Small intestine (tissue), 7 donors: ENCODE measurements at regions not wholly inside any gene's neighbourhood (a gene's known extent, or its start where the extent isn't known, plus 50 kb on each side); places are given as distances from the start of the nearest gene placed in this dataset.
A peak's percentile ranks its signal among the peaks of the same experiment; 100 is the strongest.

Source experiments
- DNase-seq, 2 donors: peaks; one replicate each; pipeline versions ENCODE4 v3.0.0 to v3.0.0-alpha.2; 2013
- FAIRE-seq: peaks from 2 replicates; lab custom pipeline; 2012; peaks lifted over from hg19 to GRCh38; lab: Jason Lieb, UNC
- H3K27ac ChIP-seq, 3 donors: one replicate each; pipeline ENCODE4 v1.5.1; 2013; ENCODE audit warnings: low read length in 2 of 3, mild to moderate bottlenecking in 2 of 3, control low read depth in 1 of 3, inconsistent platforms in 1 of 3, low read depth in 1 of 3, moderate library complexity in 1 of 3
- H3K27me3 ChIP-seq, 3 donors: one replicate each; pipeline ENCODE4 v1.6.1; 2013; ENCODE audit warnings: low read length in 3 of 3, inconsistent platforms in 1 of 3; ENCODE audit not compliant: control insufficient read depth in 3 of 3, insufficient read depth in 3 of 3
- H3K36me3 ChIP-seq, 3 donors: one replicate each; pipeline ENCODE4 v1.6.1; 2013; ENCODE audit warnings: low read length in 3 of 3, inconsistent platforms in 1 of 3, low read depth in 1 of 3, mild to moderate bottlenecking in 1 of 3, moderate library complexity in 1 of 3; ENCODE audit not compliant: control insufficient read depth in 3 of 3, insufficient read depth in 2 of 3
- H3K4me1 ChIP-seq, 3 donors: one replicate each; pipeline ENCODE4 v1.6.1; 2013; ENCODE audit warnings: low read length in 2 of 3, inconsistent platforms in 1 of 3, low read depth in 1 of 3, mild to moderate bottlenecking in 1 of 3, moderate library complexity in 1 of 3; ENCODE audit not compliant: control insufficient read depth in 3 of 3, insufficient read depth in 2 of 3
- H3K4me3 ChIP-seq, 3 donors: one replicate each; pipeline ENCODE4 v1.5.1; 2013; ENCODE audit warnings: low read length in 3 of 3, control low read depth in 1 of 3, inconsistent platforms in 1 of 3, low read depth in 1 of 3, mild to moderate bottlenecking in 1 of 3, moderate library complexity in 1 of 3
- H3K9me3 ChIP-seq, 2 donors: one replicate each; pipeline ENCODE4 v1.6.1; 2013; ENCODE audit warnings: low read depth in 1 of 2, low read length in 1 of 2; ENCODE audit not compliant: control insufficient read depth in 2 of 2, insufficient read depth in 1 of 2
- WGBS, 3 donors: extraction: QIAGEN DNeasy Blood & Tissue Kit; methylation state at CpG; one replicate each; pipeline ENCODE4 v1.1.7; 2013; 5-methylcytosine and 5-hydroxymethylcytosine counted together
- donor health status: healthy with polysubstance abuse.
- donor health status: control.
- donor health status: control.
- donor health status: Bipolar disorder and iron deficiency.
- donor health status: healthy.

DNA sequence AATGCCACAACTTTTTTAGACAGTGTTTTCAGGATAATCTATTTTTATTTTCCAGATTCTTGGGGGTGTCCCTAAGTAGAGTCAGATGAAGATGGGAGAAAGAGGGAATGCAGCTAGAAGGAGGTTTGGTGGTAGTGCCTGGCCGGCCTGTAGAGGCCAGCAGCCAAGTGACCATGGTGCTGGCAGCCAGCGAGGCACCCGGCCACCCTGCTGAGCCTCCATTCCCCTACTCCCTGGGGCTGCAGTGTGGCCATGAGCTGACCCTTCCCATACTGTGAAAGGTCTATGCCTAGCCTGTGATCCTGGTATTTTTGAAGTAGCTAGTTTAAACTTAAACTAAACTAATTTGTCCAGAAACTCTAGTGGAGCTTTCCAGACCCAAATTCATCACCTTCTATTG, 268.6 kb downstream of the CYRIA start:
- H3K4me3 ChIP-seq, result no peak overlapping the region
- H3K27ac ChIP-seq, result no peak overlapping the region
- FAIRE-seq (no peak), DNase-seq (no peak)
- no peaks in the 10 kb centered on the region for H3K36me3 ChIP-seq
- no peaks in the 10 kb centered on the region for H3K27me3 ChIP-seq
- peaks cover 0 to 29% (median 0%) of the 10 kb centered on the region in 3 donors for H3K4me1 ChIP-seq
- WGBS, 3 donors, result 87 to 98% (median 90%) methylated on average over 3 of the region's 3 CpGs
- H3K9me3 ChIP-seq, result peaks cover 0 to 4% of the 10 kb centered on the region in 2 donors

DNA sequence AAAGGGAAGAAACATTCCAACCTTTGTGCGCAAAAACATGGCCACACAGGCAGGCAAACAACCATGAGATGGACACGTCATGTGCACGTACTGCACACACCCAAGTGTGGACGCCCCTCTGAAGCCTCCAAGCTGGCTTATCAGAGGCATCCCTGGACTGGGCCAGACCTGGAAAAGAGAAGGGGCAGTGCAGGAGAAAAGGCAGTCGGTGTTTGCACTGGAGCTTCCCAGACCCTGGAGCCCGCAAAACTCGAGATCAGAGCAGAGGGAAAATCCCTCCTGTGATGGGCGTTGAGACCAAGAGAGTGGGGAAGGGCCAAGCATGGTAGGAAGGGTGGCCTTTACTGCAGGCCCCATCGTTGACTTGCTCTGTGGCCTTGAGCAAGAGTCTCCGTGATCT, 269.5 kb downstream of the CYRIA start:
- Histone ChIP-seq H3K27me3 (no peaks in the 10 kb centered on the region), H3K27ac (no peak overlapping the region), H3K36me3 (no peaks in the 10 kb centered on the region), H3K4me3 (no peak overlapping the region), H3K4me1 (peaks cover 0 to 29% (median 0%) of the 10 kb centered on the region in 3 donors), H3K9me3 (peaks cover 0 to 4% of the 10 kb centered on the region in 2 donors)
- FAIRE-seq (no peak), DNase-seq (no peak)
- WGBS, 3 donors, result 85 to 94% (median 92%) methylated on average over 10 of the region's 10 CpGs

DNA sequence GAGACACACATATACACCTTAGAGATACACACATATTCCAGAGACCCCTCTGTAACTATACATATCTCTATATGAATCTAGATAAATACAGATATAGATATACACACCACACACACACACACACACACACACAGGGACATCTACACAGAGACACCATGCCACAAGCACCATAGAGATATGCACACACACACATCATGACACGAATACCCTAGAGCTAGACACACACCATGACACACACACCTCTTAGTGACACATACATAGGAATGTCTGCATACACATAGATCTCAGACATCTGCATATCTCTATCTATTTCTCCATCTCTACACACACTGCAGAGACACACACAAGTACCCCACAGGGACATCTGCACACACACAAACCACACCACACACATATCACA, 270.0 kb downstream of the CYRIA start:
- no peaks in the 10 kb centered on the region for H3K36me3 ChIP-seq
- no peak for FAIRE-seq
- H3K27ac ChIP-seq, result no peak overlapping the region
- peaks cover 0 to 28% (median 0%) of the 10 kb centered on the region in 3 donors for H3K4me1 ChIP-seq
- H3K4me3 ChIP-seq, result no peak overlapping the region
- H3K27me3 ChIP-seq, result no peaks in the 10 kb centered on the region
- DNase-seq, result no peak
- peaks cover 0 to 4% of the 10 kb centered on the region in 2 donors for H3K9me3 ChIP-seq
- 81 to 93% (median 88%) methylated on average over 1 of the region's 1 CpG for WGBS, 3 donors

DNA sequence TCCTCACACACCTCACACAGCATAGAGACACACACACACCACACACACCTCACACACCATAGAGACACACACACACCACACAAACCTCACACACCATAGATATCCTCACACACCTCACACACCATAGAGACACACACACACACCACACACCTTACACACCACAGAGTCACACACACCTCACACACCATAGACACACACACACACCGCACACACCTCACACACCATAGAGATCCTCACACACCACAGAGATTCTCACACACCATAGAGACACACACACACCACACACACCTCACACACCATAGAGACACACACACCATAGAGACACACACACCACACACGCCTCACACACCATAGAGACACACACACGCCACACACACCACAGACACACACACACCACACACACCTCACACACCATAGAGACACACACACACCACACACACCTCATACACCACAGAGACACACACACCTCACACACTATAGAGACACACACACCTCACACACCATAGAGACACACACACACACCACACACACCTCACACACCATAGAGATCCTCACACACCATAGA, 270.6 kb downstream of the CYRIA start:
- FAIRE-seq, result no peak
- no peak overlapping the region for H3K4me3 ChIP-seq
- no peaks in the 10 kb centered on the region for H3K36me3 ChIP-seq
- no peak for DNase-seq
- peaks cover 0 to 4% of the 10 kb centered on the region in 2 donors for H3K9me3 ChIP-seq
- no peak overlapping the region for H3K27ac ChIP-seq
- 61 to 62% (median 62%) methylated on average over 3 of the region's 3 CpGs for WGBS, 3 donors
- peaks cover 0 to 23% (median 0%) of the 10 kb centered on the region in 3 donors for H3K4me1 ChIP-seq
- no peaks in the 10 kb centered on the region for H3K27me3 ChIP-seq

DNA sequence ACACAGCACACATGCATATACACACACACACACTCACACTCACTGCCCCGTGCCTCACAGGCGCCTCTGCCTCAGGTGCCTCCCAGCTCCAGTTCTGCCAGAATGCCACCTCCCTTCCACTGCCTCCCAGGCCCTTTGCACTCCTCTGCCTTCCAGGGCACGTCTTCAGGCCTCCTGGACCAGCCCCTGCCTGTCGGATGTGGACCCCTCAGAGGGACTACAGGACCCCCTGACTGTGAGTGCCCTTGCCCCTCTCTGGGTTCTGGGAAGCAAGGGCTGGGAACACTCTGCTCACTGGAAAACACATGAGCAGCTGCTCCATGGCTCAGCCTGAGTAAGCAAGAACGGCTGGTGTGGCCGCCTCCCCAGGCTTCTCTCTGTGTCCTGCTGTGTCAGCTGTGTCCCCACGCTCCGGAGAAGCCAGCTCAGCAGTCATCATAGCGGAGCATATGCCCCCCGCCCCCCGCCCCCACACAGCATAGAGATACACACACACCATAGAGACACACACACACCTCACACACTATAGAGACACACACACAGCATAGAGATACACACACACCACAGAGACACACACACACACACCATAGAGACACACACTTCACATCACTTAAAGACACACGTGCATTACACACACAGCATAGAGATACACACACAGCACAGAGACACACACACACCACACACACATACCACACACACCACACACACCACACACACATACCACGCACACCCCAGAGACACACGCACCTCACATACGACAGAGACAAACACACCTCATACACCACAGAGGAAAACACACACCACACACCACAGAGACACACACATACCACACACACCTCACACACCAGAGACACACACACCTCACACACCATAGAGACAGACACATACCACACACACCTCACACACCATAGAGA, 271.3 kb downstream of the CYRIA start:
- Histone ChIP-seq H3K27me3 (no peaks in the 10 kb centered on the region), H3K4me3 (no peak overlapping the region), H3K36me3 (no peaks in the 10 kb centered on the region), H3K4me1 (peaks cover 0 to 21% (median 0%) of the 10 kb centered on the region in 3 donors), H3K9me3 (peaks cover 0 to 4% of the 10 kb centered on the region in 2 donors), H3K27ac (peak overlapping the region in 1 of 3 donors; percentile 25)
- peak; percentile 5 to 57 for DNase-seq
- WGBS, 3 donors, result 45 to 58% (median 47%) methylated on average over 15 of the region's 15 CpGs
- no peak for FAIRE-seq

DNA sequence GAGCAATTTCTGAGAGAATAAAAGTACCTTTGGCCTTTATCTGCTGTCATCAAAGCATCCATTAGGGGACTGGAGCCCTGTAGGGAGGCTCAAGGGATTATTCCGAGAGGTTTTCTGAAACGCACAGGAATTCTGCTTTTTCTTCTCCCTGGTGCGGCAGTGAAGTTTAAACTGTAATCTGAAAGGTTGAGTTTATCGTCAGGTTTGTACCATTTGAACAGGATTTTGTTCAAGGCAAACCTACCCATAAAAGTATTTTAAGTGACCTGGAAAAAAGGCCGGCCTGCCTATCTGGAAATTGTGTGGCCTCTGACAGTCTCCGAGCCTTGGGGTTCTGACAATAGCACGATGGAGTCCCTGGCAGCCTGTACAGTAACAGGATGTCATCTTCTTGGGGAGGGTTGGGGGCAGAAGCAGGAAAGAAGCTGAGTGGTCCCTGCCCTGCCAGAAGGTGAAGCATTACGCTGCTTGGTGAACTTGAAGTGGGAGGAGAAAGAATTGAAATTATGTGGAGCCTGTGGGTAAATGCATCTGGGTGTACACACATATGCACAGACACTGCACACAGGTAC, 272.0 kb downstream of the CYRIA start:
- Histone ChIP-seq H3K27ac (peak overlapping the region in 1 of 3 donors; percentile 25), H3K27me3 (no peaks in the 10 kb centered on the region), H3K4me1 (peaks cover 0 to 19% (median 0%) of the 10 kb centered on the region in 3 donors), H3K36me3 (no peaks in the 10 kb centered on the region), H3K9me3 (peaks cover 0 to 4% of the 10 kb centered on the region in 2 donors), H3K4me3 (no peak overlapping the region)
- 85 to 90% (median 86%) methylated on average over 8 of the region's 8 CpGs for WGBS, 3 donors
- no peak for FAIRE-seq
- DNase-seq, result no peak

DNA sequence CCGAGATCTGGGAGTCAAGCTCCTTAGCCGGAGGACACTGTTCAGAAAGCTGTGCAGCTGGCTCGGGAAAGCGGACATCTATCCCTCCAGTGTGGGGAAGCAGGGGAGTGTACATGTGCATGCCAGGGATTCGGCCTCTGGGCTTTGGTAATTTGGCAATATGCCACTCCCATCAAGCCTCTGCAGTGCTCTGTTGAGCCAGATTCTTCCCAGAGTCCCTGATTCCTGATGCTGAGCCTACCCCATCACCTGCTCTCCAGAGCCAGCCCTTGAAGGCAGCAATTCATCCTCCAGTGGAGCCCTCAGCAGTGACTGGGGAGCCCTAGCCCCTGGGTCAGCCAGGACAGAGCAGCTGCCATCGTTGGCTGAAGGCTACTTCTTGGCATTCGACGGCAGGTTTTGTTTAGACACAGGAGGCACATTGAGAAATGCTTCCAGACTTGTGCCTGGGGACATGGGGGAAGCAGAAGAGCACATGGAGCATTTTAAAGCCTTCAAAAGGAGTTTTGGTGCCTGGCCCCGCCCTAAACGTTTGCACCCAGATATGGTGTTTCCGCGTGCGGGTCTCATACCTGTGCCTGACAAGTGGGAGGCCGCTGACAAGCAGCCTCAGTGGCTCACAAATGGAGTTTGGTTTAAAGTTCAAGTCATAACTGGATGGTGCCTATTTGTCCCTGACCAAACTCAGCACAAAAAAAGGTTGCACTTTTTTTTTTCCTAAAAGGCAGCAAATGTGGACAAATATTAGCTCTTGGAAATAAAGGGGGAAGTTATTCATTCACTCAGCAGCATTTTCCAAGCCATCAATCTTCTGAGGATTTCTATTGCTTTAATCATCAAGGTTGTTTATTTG, 272.8 kb downstream of the CYRIA start:
- peaks cover 0 to 19% (median 0%) of the 10 kb centered on the region in 3 donors for H3K4me1 ChIP-seq
- no peaks in the 10 kb centered on the region for H3K27me3 ChIP-seq
- H3K9me3 ChIP-seq, result peaks cover 0 to 4% of the 10 kb centered on the region in 2 donors
- FAIRE-seq, result no peak
- DNase-seq, result peak in 1 of 2 donors; percentile 15
- no peak overlapping the region for H3K4me3 ChIP-seq
- peak overlapping the region in 1 of 3 donors; percentile 19 for H3K27ac ChIP-seq
- 58 to 61% (median 58%) methylated on average over 14 of the region's 14 CpGs for WGBS, 3 donors
- H3K36me3 ChIP-seq, result no peaks in the 10 kb centered on the region

DNA sequence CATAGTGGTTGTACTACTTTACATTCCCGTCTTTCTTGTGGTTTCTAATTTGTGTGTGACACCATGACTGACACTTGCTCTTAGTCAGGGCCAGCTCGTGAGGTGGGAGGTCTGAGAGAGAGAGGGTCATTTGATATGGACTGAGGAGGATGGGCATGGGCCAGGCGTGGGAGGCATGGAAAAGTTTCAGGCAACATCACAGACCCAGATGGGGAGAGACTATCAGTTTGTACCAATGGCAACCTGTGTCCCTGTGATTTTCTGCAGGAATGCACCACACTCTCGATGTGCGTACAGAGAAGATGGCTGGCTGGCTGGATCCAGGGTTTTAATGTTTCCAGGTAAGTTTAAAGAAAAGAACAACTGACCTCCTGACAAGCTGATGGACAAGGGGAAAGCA, 273.6 kb downstream of the CYRIA start:
- FAIRE-seq, result no peak
- no peaks in the 10 kb centered on the region for H3K27me3 ChIP-seq
- WGBS, 3 donors, result 87 to 92% (median 87%) methylated on average over 5 of the region's 5 CpGs

More for the DNA sequence above, 273.6 kb downstream of the CYRIA start:
- H3K27ac ChIP-seq, result no peak overlapping the region
- no peak overlapping the region for H3K4me3 ChIP-seq
- peaks cover 0 to 4% of the 10 kb centered on the region in 2 donors for H3K9me3 ChIP-seq
- peaks cover 0 to 19% (median 0%) of the 10 kb centered on the region in 3 donors for H3K4me1 ChIP-seq
- DNase-seq, result no peak
- no peaks in the 10 kb centered on the region for H3K36me3 ChIP-seq
